ENCODE measurements at regions not wholly inside any gene's neighbourhood (a gene's known extent, or its start where the extent isn't known, plus 50 kb on each side); places are given as distances from the start of the nearest gene placed in this dataset.

GRCh38 chr1:87165177-87165576 lies 163.5 kb upstream of the LMO4 start:
- Histone ChIP-seq H3K27ac (no peak overlapping the region), H3K4me3 (ENCODE audit: low read depth, low read length) (no peak overlapping the region), H3K36me3 (no peaks in the 10 kb centered on the region), H3K9me3 (ENCODE audit: severe bottlenecking) (no peaks in the 10 kb centered on the region), H3K27me3 (ENCODE audit: insufficient read depth, low read depth, severe bottlenecking) (no peaks in the 10 kb centered on the region)
- DNase-seq = no peak
- no peak for TF ChIP-seq CTCF (IDR thresholded peaks at IDR 0.05; ENCODE audit: low read depth, low read length)

GRCh38 chr1:87167157-87167789 lies 161.4 kb upstream of the LMO4 start:
- no peak for DNase-seq
- Histone ChIP-seq H3K27me3 (ENCODE audit: insufficient read depth, low read depth, severe bottlenecking) (no peaks in the 10 kb centered on the region), H3K27ac (no peak overlapping the region), H3K4me3 (ENCODE audit: low read depth, low read length) (no peak overlapping the region), H3K9me3 (ENCODE audit: severe bottlenecking) (no peaks in the 10 kb centered on the region), H3K36me3 (no peaks in the 10 kb centered on the region)
- no peak for TF ChIP-seq CTCF (IDR thresholded peaks at IDR 0.05; ENCODE audit: low read depth, low read length)

GRCh38 chr1:87167848-87168525 lies 160.7 kb upstream of the LMO4 start:
- TF ChIP-seq CTCF (IDR thresholded peaks at IDR 0.05; ENCODE audit: low read depth, low read length) = peak; percentile 19; the same call in 1 of the 2 replicates
- Histone ChIP-seq H3K9me3 (ENCODE audit: severe bottlenecking) (no peaks in the 10 kb centered on the region), H3K4me3 (ENCODE audit: low read depth, low read length) (no peak overlapping the region), H3K27me3 (ENCODE audit: insufficient read depth, low read depth, severe bottlenecking) (no peaks in the 10 kb centered on the region), H3K36me3 (no peaks in the 10 kb centered on the region), H3K27ac (no peak overlapping the region)
- DNase-seq = no peak

- Histone ChIP-seq H3K27me3 (ENCODE audit: insufficient read depth, low read depth, severe bottlenecking) (no peaks in the 10 kb centered on the region), H3K36me3 (no peaks in the 10 kb centered on the region), H3K4me3 (ENCODE audit: low read depth, low read length) (no peak overlapping the region), H3K27ac (no peak overlapping the region), H3K9me3 (ENCODE audit: severe bottlenecking) (no peaks in the 10 kb centered on the region)
- TF ChIP-seq CTCF (IDR thresholded peaks at IDR 0.05; ENCODE audit: low read depth, low read length) = no peak
- DNase-seq = no peak
Measured at GRCh38 chr1:87169263-87169910, 159.3 kb upstream of the LMO4 start.

GRCh38 chr1:87170157-87170556 lies 158.5 kb upstream of the LMO4 start:
- Histone ChIP-seq H3K4me3 (ENCODE audit: low read depth, low read length) (no peak overlapping the region), H3K36me3 (no peaks in the 10 kb centered on the region), H3K27ac (no peak overlapping the region), H3K9me3 (ENCODE audit: severe bottlenecking) (no peaks in the 10 kb centered on the region), H3K27me3 (ENCODE audit: insufficient read depth, low read depth, severe bottlenecking) (no peaks in the 10 kb centered on the region)
- no peak for TF ChIP-seq CTCF (IDR thresholded peaks at IDR 0.05; ENCODE audit: low read depth, low read length)
- DNase-seq = no peak
